ENCODE measurements at regions not wholly inside any gene's neighbourhood (a gene's known extent, or its start where the extent isn't known, plus 50 kb on each side); places are given as distances from the start of the nearest gene placed in this dataset.

GRCh38 chr20:6583134-6583738, 184.2 kb upstream of the BMP2 start:
- TF ChIP-seq ZSCAN30 (tag by site-specific recombination; IDR thresholded peaks at IDR 0.05) (no peak), ZNF202 (tag by site-specific recombination; IDR thresholded peaks at IDR 0.05; ENCODE audit: borderline replicate concordance) (no peak), MYNN (tag by site-specific recombination; IDR thresholded peaks at IDR 0.05; ENCODE audit: borderline replicate concordance) (no peak), BCL11A (tag by site-specific recombination; IDR thresholded peaks at IDR 0.05; ENCODE audit: low read depth) (no peak), YY1 (tag by site-specific recombination; IDR thresholded peaks at IDR 0.05) (no peak), ZEB2 (tag by site-specific recombination; IDR thresholded peaks at IDR 0.05) (no peak), SCRT2 (tag by site-specific recombination; IDR thresholded peaks at IDR 0.05) (no peak), ZNF76 (tag by site-specific recombination; IDR thresholded peaks at IDR 0.05; ENCODE audit: borderline replicate concordance, low read depth) (no peak), ZNF596 (tag by site-specific recombination; IDR thresholded peaks at IDR 0.05) (no peak)
- TF ChIP-seq, protein P1, sequence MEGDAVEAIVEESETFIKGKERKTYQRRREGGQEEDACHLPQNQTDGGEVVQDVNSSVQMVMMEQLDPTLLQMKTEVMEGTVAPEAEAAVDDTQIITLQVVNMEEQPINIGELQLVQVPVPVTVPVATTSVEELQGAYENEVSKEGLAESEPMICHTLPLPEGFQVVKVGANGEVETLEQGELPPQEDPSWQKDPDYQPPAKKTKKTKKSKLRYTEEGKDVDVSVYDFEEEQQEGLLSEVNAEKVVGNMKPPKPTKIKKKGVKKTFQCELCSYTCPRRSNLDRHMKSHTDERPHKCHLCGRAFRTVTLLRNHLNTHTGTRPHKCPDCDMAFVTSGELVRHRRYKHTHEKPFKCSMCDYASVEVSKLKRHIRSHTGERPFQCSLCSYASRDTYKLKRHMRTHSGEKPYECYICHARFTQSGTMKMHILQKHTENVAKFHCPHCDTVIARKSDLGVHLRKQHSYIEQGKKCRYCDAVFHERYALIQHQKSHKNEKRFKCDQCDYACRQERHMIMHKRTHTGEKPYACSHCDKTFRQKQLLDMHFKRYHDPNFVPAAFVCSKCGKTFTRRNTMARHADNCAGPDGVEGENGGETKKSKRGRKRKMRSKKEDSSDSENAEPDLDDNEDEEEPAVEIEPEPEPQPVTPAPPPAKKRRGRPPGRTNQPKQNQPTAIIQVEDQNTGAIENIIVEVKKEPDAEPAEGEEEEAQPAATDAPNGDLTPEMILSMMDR (tag by site-specific recombination; IDR thresholded peaks at IDR 0.05): no peak
- TF ChIP-seq, protein P2, sequence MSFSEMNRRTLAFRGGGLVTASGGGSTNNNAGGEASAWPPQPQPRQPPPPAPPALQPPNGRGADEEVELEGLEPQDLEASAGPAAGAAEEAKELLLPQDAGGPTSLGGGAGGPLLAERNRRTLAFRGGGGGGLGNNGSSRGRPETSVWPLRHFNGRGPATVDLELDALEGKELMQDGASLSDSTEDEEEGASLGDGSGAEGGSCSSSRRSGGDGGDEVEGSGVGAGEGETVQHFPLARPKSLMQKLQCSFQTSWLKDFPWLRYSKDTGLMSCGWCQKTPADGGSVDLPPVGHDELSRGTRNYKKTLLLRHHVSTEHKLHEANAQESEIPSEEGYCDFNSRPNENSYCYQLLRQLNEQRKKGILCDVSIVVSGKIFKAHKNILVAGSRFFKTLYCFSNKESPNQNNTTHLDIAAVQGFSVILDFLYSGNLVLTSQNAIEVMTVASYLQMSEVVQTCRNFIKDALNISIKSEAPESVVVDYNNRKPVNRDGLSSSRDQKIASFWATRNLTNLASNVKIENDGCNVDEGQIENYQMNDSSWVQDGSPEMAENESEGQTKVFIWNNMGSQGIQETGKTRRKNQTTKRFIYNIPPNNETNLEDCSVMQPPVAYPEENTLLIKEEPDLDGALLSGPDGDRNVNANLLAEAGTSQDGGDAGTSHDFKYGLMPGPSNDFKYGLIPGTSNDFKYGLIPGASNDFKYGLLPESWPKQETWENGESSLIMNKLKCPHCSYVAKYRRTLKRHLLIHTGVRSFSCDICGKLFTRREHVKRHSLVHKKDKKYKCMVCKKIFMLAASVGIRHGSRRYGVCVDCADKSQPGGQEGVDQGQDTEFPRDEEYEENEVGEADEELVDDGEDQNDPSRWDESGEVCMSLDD (tag by site-specific recombination; IDR thresholded peaks at IDR 0.05): no peak
- TF ChIP-seq, protein P3, sequence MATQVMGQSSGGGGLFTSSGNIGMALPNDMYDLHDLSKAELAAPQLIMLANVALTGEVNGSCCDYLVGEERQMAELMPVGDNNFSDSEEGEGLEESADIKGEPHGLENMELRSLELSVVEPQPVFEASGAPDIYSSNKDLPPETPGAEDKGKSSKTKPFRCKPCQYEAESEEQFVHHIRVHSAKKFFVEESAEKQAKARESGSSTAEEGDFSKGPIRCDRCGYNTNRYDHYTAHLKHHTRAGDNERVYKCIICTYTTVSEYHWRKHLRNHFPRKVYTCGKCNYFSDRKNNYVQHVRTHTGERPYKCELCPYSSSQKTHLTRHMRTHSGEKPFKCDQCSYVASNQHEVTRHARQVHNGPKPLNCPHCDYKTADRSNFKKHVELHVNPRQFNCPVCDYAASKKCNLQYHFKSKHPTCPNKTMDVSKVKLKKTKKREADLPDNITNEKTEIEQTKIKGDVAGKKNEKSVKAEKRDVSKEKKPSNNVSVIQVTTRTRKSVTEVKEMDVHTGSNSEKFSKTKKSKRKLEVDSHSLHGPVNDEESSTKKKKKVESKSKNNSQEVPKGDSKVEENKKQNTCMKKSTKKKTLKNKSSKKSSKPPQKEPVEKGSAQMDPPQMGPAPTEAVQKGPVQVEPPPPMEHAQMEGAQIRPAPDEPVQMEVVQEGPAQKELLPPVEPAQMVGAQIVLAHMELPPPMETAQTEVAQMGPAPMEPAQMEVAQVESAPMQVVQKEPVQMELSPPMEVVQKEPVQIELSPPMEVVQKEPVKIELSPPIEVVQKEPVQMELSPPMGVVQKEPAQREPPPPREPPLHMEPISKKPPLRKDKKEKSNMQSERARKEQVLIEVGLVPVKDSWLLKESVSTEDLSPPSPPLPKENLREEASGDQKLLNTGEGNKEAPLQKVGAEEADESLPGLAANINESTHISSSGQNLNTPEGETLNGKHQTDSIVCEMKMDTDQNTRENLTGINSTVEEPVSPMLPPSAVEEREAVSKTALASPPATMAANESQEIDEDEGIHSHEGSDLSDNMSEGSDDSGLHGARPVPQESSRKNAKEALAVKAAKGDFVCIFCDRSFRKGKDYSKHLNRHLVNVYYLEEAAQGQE (tag by site-specific recombination; IDR thresholded peaks at IDR 0.05): no peak
